H1 (cell line): ENCODE measurements at regions not wholly inside any gene's neighbourhood (a gene's known extent, or its start where the extent isn't known, plus 50 kb on each side); places are given as distances from the start of the nearest gene placed in this dataset.

ENCODE experiments used
- CTCF ChIA-PET: fragments of 300-600 bp; sonication (Branson Sonifier 250); formaldehyde crosslinking; loops from one replicate; lab custom pipeline; 2021; ENCODE audit not compliant: partially characterized antibody; lab: Charles Lee
- POLR2A ChIA-PET: fragments of 300-600 bp; sonication (Branson Sonifier 250); formaldehyde crosslinking; loops from one replicate; lab custom pipeline; 2021; ENCODE audit warnings: inconsistent platforms; ENCODE audit not compliant: partially characterized antibody; lab: Charles Lee
- DNase-seq, 2 experiments: peaks; one replicate each; pipeline versions ENCODE4 v3.0.0 to v3.0.0-alpha.2; 2010 to 2022; ENCODE audit warnings: low spot score in 2 of 2, low read depth in 1 of 2, mixed read lengths in 1 of 2
- FAIRE-seq: peaks from 2 replicates; lab custom pipeline; 2011; peaks lifted over from hg19 to GRCh38; lab: Jason Lieb, UNC
- H2AFZ ChIP-seq: 2 replicates; pipeline ENCODE4 v1.8.1; 2012; ENCODE audit warnings: low read length, inconsistent platforms
- H2AK5ac ChIP-seq: 2 replicates; pipeline ENCODE4 v1.6.1; 2013; ENCODE audit warnings: low read depth, low read length
- H2BK120ac ChIP-seq: replicated peaks from 2 replicates; pipeline ENCODE3; 2013; ENCODE audit warnings: low read depth, low read length, inconsistent platforms
- H2BK12ac ChIP-seq: 2 replicates; pipeline ENCODE4 v1.6.1; 2013; ENCODE audit warnings: low read depth, low read length
- H2BK15ac ChIP-seq: 2 replicates; pipeline ENCODE4 v1.6.1; 2013; ENCODE audit warnings: low read length
- H2BK20ac ChIP-seq: 2 replicates; pipeline ENCODE4 v1.6.1; 2013; ENCODE audit warnings: low read length
- H2BK5ac ChIP-seq: 2 replicates; pipeline ENCODE4 v1.6.1; 2013; ENCODE audit warnings: low read depth, low read length
- H3K14ac ChIP-seq: 2 replicates; pipeline ENCODE4 v1.6.1; 2013; ENCODE audit warnings: inconsistent platforms; ENCODE audit not compliant: insufficient read length
- H3K18ac ChIP-seq: 2 replicates; pipeline ENCODE4 v1.6.1; 2013; ENCODE audit warnings: low read length; ENCODE audit errors: extremely low read depth
- H3K23ac ChIP-seq: 2 replicates; pipeline ENCODE4 v1.6.1; 2013; ENCODE audit warnings: inconsistent platforms; ENCODE audit not compliant: insufficient read length
- H3K23me2 ChIP-seq: 2 replicates; pipeline ENCODE4 v1.6.1; 2013; ENCODE audit warnings: low read depth, low read length
- H3K27ac ChIP-seq: 2 replicates; pipeline ENCODE4 v1.6.1; 2011; ENCODE audit warnings: low read depth, low read length, inconsistent platforms
- H3K27me3 ChIP-seq, 4 experiments: replicated peaks in 1 of 4; 1 replicate in 1 of 4; 2 replicates in 3 of 4; pipeline versions ENCODE4 v1.6.1 to v1.8.1; 2011 to 2013; ENCODE audit warnings: low read length in 3 of 4, mild to moderate bottlenecking in 3 of 4, inconsistent platforms in 2 of 4, mixed read lengths in 2 of 4, moderate library complexity in 1 of 4; ENCODE audit not compliant: control insufficient read depth in 3 of 4, insufficient read depth in 3 of 4; ENCODE audit errors: extremely low read depth in 1 of 4
- H3K36me3 ChIP-seq, 4 experiments: 2 replicates each; pipeline versions ENCODE4 v1.6.1 to v1.8.1; 2011 to 2013; ENCODE audit warnings: mild to moderate bottlenecking in 4 of 4, low read length in 3 of 4, moderate library complexity in 2 of 4, control low read depth in 1 of 4, inconsistent platforms in 1 of 4; ENCODE audit not compliant: insufficient read depth in 4 of 4, control insufficient read depth in 2 of 4
- H3K4ac ChIP-seq: replicated peaks from 2 replicates; pipeline ENCODE3; 2013; ENCODE audit warnings: low read length, low read depth, mixed read lengths, inconsistent platforms; ENCODE audit not compliant: insufficient read length
- H3K4me1 ChIP-seq, 4 experiments: replicated peaks in 1 of 4; 1 replicate in 1 of 4; 2 replicates in 3 of 4; pipeline versions ENCODE4 v1.6.1 to v1.8.1; 2011 to 2013; ENCODE audit warnings: low read length in 3 of 4, inconsistent platforms in 2 of 4, mixed read lengths in 1 of 4; ENCODE audit not compliant: insufficient read depth in 4 of 4, control insufficient read depth in 3 of 4
- H3K4me2 ChIP-seq, 2 experiments: 2 replicates each; pipeline versions ENCODE4 v1.6.1 to v1.8.1; 2011 to 2013; ENCODE audit warnings: low read depth in 2 of 2, low read length in 2 of 2, control low read depth in 1 of 2, inconsistent platforms in 1 of 2, mild to moderate bottlenecking in 1 of 2; ENCODE audit not compliant: insufficient read depth in 1 of 2
- H3K4me3 ChIP-seq, 4 experiments: fragments of 200-600, 300-600 bp in 1 of 4; sonication (generic), shearing (Covaris generic), sonication (Bioruptor Twin) in 1 of 4; 2 replicates each; pipeline versions ENCODE4 v1.5.1 to v1.8.1; 2011 to 2016; ENCODE audit warnings: low read length in 4 of 4, low read depth in 3 of 4, control low read depth in 2 of 4, inconsistent platforms in 2 of 4, mild to moderate bottlenecking in 2 of 4, mixed read lengths in 1 of 4, moderate library complexity in 1 of 4; ENCODE audit not compliant: insufficient read depth in 2 of 4; ENCODE audit errors: extremely low read depth in 1 of 4
- H3K56ac ChIP-seq: replicated peaks from 2 replicates; pipeline ENCODE3; 2013; ENCODE audit warnings: low read depth, mild to moderate bottlenecking, mixed read lengths, low read length, inconsistent platforms; ENCODE audit not compliant: insufficient read length
- H3K79me1 ChIP-seq: 2 replicates; pipeline ENCODE4 v1.6.1; 2013; ENCODE audit warnings: low read depth, low read length, control low read depth
- H3K79me2 ChIP-seq, 2 experiments: 2 replicates each; pipeline versions ENCODE4 v1.6.1 to v1.8.1; 2012 to 2013; ENCODE audit warnings: low read length in 2 of 2, mild to moderate bottlenecking in 2 of 2, inconsistent platforms in 1 of 2; ENCODE audit not compliant: insufficient read depth in 2 of 2, control insufficient read depth in 1 of 2
- H3K9ac ChIP-seq, 4 experiments: replicated peaks in 1 of 4; 1 replicate in 1 of 4; 2 replicates in 3 of 4; pipeline versions ENCODE4 v1.6.1 to v1.8.1; 2011 to 2013; ENCODE audit warnings: low read depth in 3 of 4, low read length in 3 of 4, control low read depth in 2 of 4, mild to moderate bottlenecking in 2 of 4, moderate library complexity in 2 of 4, inconsistent platforms in 1 of 4; ENCODE audit errors: extremely low read depth in 1 of 4
- H3K9me3 ChIP-seq, 2 experiments: 2 replicates each; pipeline versions ENCODE4 v1.6.1 to v1.8.1; 2012 to 2013; ENCODE audit warnings: mild to moderate bottlenecking in 2 of 2, moderate library complexity in 2 of 2, control low read depth in 1 of 2, inconsistent platforms in 1 of 2, low read depth in 1 of 2, low read length in 1 of 2, mixed read lengths in 1 of 2; ENCODE audit not compliant: insufficient read depth in 2 of 2
- H4K20me1 ChIP-seq, 2 experiments: replicated peaks in 1 of 2; 2 replicates each; pipeline versions ENCODE3 to v1.8.1; 2011 to 2013; ENCODE audit warnings: inconsistent platforms in 2 of 2, low read length in 2 of 2, mild to moderate bottlenecking in 1 of 2; ENCODE audit not compliant: insufficient read depth in 2 of 2, control insufficient read depth in 1 of 2
- H4K5ac ChIP-seq: 2 replicates; pipeline ENCODE4 v1.6.1; 2013; ENCODE audit warnings: low read length, low read depth, mixed read lengths, inconsistent platforms; ENCODE audit not compliant: insufficient read length
- H4K8ac ChIP-seq: 2 replicates; pipeline ENCODE4 v1.8.0; 2013; ENCODE audit warnings: mild to moderate bottlenecking, moderate library complexity, low read length, inconsistent platforms; ENCODE audit not compliant: insufficient read depth; ENCODE audit errors: extremely low read depth
- H4K91ac ChIP-seq: replicated peaks from 2 replicates; pipeline ENCODE3; 2013; ENCODE audit warnings: low read length, mixed read lengths, inconsistent platforms; ENCODE audit not compliant: insufficient read length
- BRCA1 ChIP-seq: IDR thresholded peaks from 2 replicates; pipeline ENCODE4 v1.6.1; 2012; ENCODE audit warnings: low read depth, low read length, improper control_type of control experiment
- CEBPB ChIP-seq: IDR thresholded peaks from 2 replicates; pipeline ENCODE4 v1.6.1; 2012; ENCODE audit warnings: low read depth, low read length
- CHD2 ChIP-seq: IDR thresholded peaks from 2 replicates; pipeline ENCODE4 v1.6.1; 2012; ENCODE audit warnings: low read length, improper control_type of control experiment
- HDAC6 ChIP-seq: IDR thresholded peaks from one replicate; pipeline ENCODE4 v1.7.1; 2012; ENCODE audit warnings: low read depth, mild to moderate bottlenecking, inconsistent platforms, low read length, moderate library complexity
- KDM4A ChIP-seq: IDR thresholded peaks from one replicate; pipeline ENCODE4 v1.7.1; 2012; ENCODE audit warnings: low read depth, mild to moderate bottlenecking, moderate library complexity, low read length, inconsistent platforms; ENCODE audit not compliant: severe bottlenecking
- MAFK ChIP-seq: IDR thresholded peaks from 2 replicates; pipeline ENCODE4 v1.6.1; 2012; ENCODE audit warnings: low read depth, mild to moderate bottlenecking, improper control_type of control experiment, low read length
- PHF8 ChIP-seq: fragments of 200-600 bp; sonication (generic); conservative IDR thresholded peaks from 2 replicates; pipeline ENCODE4 v1.7.1; 2012; ENCODE audit warnings: low read depth, mild to moderate bottlenecking, inconsistent platforms, low read length, moderate library complexity
- SIX5 ChIP-seq: IDR thresholded peaks from 2 replicates; pipeline ENCODE4 v1.6.1; 2011; ENCODE audit warnings: mild to moderate bottlenecking, low read depth, low read length
- SP2 ChIP-seq: IDR thresholded peaks from 2 replicates; pipeline ENCODE4 v1.6.1; 2012; ENCODE audit warnings: mild to moderate bottlenecking, low read length, inconsistent platforms
- SUZ12 ChIP-seq: fragments of 200-600 bp; sonication (generic); IDR thresholded peaks from 2 replicates; pipeline ENCODE4 v1.6.1; 2012; ENCODE audit warnings: mild to moderate bottlenecking, inconsistent platforms, low read length, moderate library complexity, mixed read lengths
- TBP ChIP-seq: IDR thresholded peaks from 2 replicates; pipeline ENCODE4 v1.6.1; 2011; ENCODE audit warnings: low read depth, low read length, improper control_type of control experiment
- WGBS, 2 experiments: shearing (Covaris generic) in 1 of 2; methylation state at CpG; one replicate each; pipeline versions ENCODE4 v1.1.6 to v1.1.7; 2013 to 2015; ENCODE audit warnings: low lambda C conversion rate in 2 of 2, mixed read lengths in 2 of 2, inconsistent platforms in 1 of 2, low coverage in 1 of 2, missing lambda C conversion rate in 1 of 2; ENCODE audit not compliant: insufficient replicate concordance in 2 of 2, insufficient coverage in 1 of 2, insufficient read length in 1 of 2; ENCODE audit errors: extremely low coverage in 1 of 2, missing lambda C conversion rate in 1 of 2; 5-methylcytosine and 5-hydroxymethylcytosine counted together
- TF ChIP-seq, protein P1 (sequence below): IDR thresholded peaks from 2 replicates; pipeline ENCODE4 v1.6.1; 2012; ENCODE audit warnings: low read length, inconsistent platforms
- TF ChIP-seq, protein P2 (sequence below): IDR thresholded peaks from 2 replicates; pipeline ENCODE4 v1.6.1; 2012; ENCODE audit warnings: inconsistent platforms

DNA sequence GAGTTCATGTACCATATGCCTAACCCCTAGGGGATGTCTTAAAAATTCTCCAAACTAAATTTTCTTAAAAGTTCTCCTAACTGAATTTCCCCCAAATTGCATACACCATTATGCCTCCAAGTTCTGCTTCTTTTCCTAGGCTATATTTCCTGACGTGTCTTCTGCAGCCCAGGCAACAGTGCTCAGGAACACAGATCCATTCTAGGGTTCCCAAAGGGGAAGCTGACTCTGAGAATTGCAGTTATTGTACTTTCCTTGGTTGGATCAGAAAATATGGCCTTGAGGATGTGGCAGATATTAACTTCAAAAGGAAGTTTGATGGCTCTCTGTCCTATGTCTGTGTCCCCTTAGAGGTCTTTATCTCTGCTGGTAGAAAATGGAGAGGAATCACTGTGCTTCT is 124.3 kb downstream of the TMEM17 start:
- no peak overlapping the region for H2BK15ac ChIP-seq
- H4K8ac ChIP-seq = no peak overlapping the region
- H3K27me3 ChIP-seq = no peaks in the 10 kb centered on the region
- no peak overlapping the region for H3K9ac ChIP-seq
- no peak overlapping the region for H2AK5ac ChIP-seq
- H3K4me2 ChIP-seq = no peak overlapping the region
- POLR2A ChIA-PET = interaction anchor here (1.1 kb wide), 1 partner anchor 25 kb away, joined by 3 read pairs; no protein-coding TSS in a partner anchor
- H2BK5ac ChIP-seq = 0 out of 2 replicates have a peak overlapping the region, but pooled peaks have one; percentile 32
- H2BK120ac ChIP-seq = no peak overlapping the region
- H3K4ac ChIP-seq = no peak overlapping the region
- H4K5ac ChIP-seq = no peak overlapping the region
- H3K23ac ChIP-seq = no peak overlapping the region
- H3K9me3 ChIP-seq = peaks cover 6 to 8% of the 10 kb centered on the region in 2 experiments
- no peak overlapping the region for H2BK12ac ChIP-seq
- H3K23me2 ChIP-seq = no peaks in the 10 kb centered on the region
- no peak overlapping the region for H3K14ac ChIP-seq
- no peaks in the 10 kb centered on the region for H3K79me2 ChIP-seq
- WGBS, 2 experiments = 82% methylated on average over 1 of the region's 1 CpG; no CpG with 5 or more reads in 1 of the 2 experiments
- FAIRE-seq (no peak), DNase-seq (no peak)
- no peaks in the 10 kb centered on the region for H4K20me1 ChIP-seq
- CTCF ChIA-PET = interaction anchor here (0.7 to 1.8 kb wide), 3 partner anchors 52 to 241 kb away, joined by 3 to 6 read pairs (median 3); no protein-coding TSS in a partner anchor
- peaks cover 0 to 2% (median 0%) of the 10 kb centered on the region in 4 experiments; a peak in 2 of 7 replicates for H3K4me1 ChIP-seq
- H3K79me1 ChIP-seq = no peaks in the 10 kb centered on the region
- no peak overlapping the region for H3K27ac ChIP-seq
- no peak overlapping the region for H4K91ac ChIP-seq
- H3K18ac ChIP-seq = no peak overlapping the region
- no peaks in the 10 kb centered on the region; a peak in 1 of 8 replicates for H3K36me3 ChIP-seq
- no peak overlapping the region for H3K56ac ChIP-seq
- H3K4me3 ChIP-seq = no peak overlapping the region
- H2AFZ ChIP-seq = 0 out of 2 replicates have a peak overlapping the region, but pooled peaks have one; percentile 1
- H2BK20ac ChIP-seq = 0 out of 2 replicates have a peak overlapping the region, but pooled peaks have one; percentile 56
- TF ChIP-seq PHF8 (no peak), HDAC6 (no peak), CEBPB (no peak), TBP (no peak), BRCA1 (no peak), SUZ12 (no peak), SP2 (no peak), KDM4A (no peak), CHD2 (no peak), SIX5 (no peak), MAFK (no peak)
- TF ChIP-seq, protein P1, sequence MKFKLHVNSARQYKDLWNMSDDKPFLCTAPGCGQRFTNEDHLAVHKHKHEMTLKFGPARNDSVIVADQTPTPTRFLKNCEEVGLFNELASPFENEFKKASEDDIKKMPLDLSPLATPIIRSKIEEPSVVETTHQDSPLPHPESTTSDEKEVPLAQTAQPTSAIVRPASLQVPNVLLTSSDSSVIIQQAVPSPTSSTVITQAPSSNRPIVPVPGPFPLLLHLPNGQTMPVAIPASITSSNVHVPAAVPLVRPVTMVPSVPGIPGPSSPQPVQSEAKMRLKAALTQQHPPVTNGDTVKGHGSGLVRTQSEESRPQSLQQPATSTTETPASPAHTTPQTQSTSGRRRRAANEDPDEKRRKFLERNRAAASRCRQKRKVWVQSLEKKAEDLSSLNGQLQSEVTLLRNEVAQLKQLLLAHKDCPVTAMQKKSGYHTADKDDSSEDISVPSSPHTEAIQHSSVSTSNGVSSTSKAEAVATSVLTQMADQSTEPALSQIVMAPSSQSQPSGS = no peak
- TF ChIP-seq, protein P2, sequence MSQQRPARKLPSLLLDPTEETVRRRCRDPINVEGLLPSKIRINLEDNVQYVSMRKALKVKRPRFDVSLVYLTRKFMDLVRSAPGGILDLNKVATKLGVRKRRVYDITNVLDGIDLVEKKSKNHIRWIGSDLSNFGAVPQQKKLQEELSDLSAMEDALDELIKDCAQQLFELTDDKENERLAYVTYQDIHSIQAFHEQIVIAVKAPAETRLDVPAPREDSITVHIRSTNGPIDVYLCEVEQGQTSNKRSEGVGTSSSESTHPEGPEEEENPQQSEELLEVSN = no peak
